Stimulated activated naive CD8-positive, alpha-beta T cell treated with anti-CD3 and anti-CD28 coated beads, Interleukin-15, amount 100 ng/mL, for 72 hours (primary cell): ENCODE measurements at regions not wholly inside any gene's neighbourhood (a gene's known extent, or its start where the extent isn't known, plus 50 kb on each side); places are given as distances from the start of the nearest gene placed in this dataset.

Experiments
- ATAC-seq: fragments of 150-1000 bp; cut with Tn5 transposase; 2 replicates; pipeline ENCODE4 v1.10.0; 2021; ENCODE audit warnings: mild to moderate bottlenecking, moderate library complexity
- DNase-seq, 2 donors: peaks; one replicate each; pipeline ENCODE4 v3.0.0; 2021 to 2022
- H3K27ac Mint-ChIP-seq, 2 donors: one replicate each; pipeline ENCODE4 v1.8.0; 2022; ENCODE audit warnings: mild to moderate bottlenecking in 2 of 2, mixed read lengths in 2 of 2, moderate library complexity in 2 of 2
- H3K27me3 Mint-ChIP-seq: one replicate; pipeline ENCODE4 v1.8.0; 2022; ENCODE audit warnings: mixed read lengths
- H3K4me1 Mint-ChIP-seq: one replicate; pipeline ENCODE4 v1.8.0; 2022; ENCODE audit warnings: mild to moderate bottlenecking, mixed read lengths
- H3K4me3 Mint-ChIP-seq, 2 donors: one replicate each; pipeline ENCODE4 v1.8.0; 2022; ENCODE audit warnings: mild to moderate bottlenecking in 2 of 2, mixed read lengths in 2 of 2, moderate library complexity in 1 of 2
- H3K9me3 Mint-ChIP-seq, 2 donors: one replicate each; pipeline ENCODE4 v1.8.0; 2022; ENCODE audit warnings: mixed read lengths in 2 of 2

GRCh38 chr18:65955747-65956146 is 204.9 kb downstream of the CDH7 start:
- no peaks in the 10 kb centered on the region for H3K4me1 Mint-ChIP-seq
- DNase-seq (no peak), ATAC-seq (no peak)
- no peaks in the 10 kb centered on the region for H3K27me3 Mint-ChIP-seq
- no peak overlapping the region for H3K4me3 Mint-ChIP-seq
- H3K27ac Mint-ChIP-seq, result no peak overlapping the region
- peaks cover 0 to 10% of the 10 kb centered on the region in 2 donors for H3K9me3 Mint-ChIP-seq

GRCh38 chr18:65954372-65954771 is 203.6 kb downstream of the CDH7 start:
- no peak for DNase-seq
- no peaks in the 10 kb centered on the region for H3K4me1 Mint-ChIP-seq
- H3K9me3 Mint-ChIP-seq, result no peaks in the 10 kb centered on the region
- no peak for ATAC-seq
- no peak overlapping the region for H3K27ac Mint-ChIP-seq
- no peaks in the 10 kb centered on the region for H3K27me3 Mint-ChIP-seq
- H3K4me3 Mint-ChIP-seq, result no peak overlapping the region

GRCh38 chr18:65946777-65947176 is 196.0 kb downstream of the CDH7 start:
- H3K4me1 Mint-ChIP-seq, result no peaks in the 10 kb centered on the region
- H3K27me3 Mint-ChIP-seq, result no peaks in the 10 kb centered on the region
- peaks cover 0 to 3% of the 10 kb centered on the region in 2 donors for H3K9me3 Mint-ChIP-seq
- no peak overlapping the region for H3K4me3 Mint-ChIP-seq
- ATAC-seq (no peak), DNase-seq (no peak)
- H3K27ac Mint-ChIP-seq, result no peak overlapping the region

GRCh38 chr18:65943268-65943667 is 192.5 kb downstream of the CDH7 start:
- H3K4me3 Mint-ChIP-seq, result no peak overlapping the region
- peaks cover 0 to 3% of the 10 kb centered on the region in 2 donors for H3K9me3 Mint-ChIP-seq
- no peaks in the 10 kb centered on the region for H3K27me3 Mint-ChIP-seq
- H3K27ac Mint-ChIP-seq, result no peak overlapping the region
- ATAC-seq (no peak), DNase-seq (no peak)
- no peaks in the 10 kb centered on the region for H3K4me1 Mint-ChIP-seq

GRCh38 chr18:65942854-65943253 is 192.0 kb downstream of the CDH7 start:
- Mint-ChIP-seq H3K27me3 (no peaks in the 10 kb centered on the region), H3K4me1 (no peaks in the 10 kb centered on the region), H3K9me3 (peaks cover 0 to 2% of the 10 kb centered on the region in 2 donors), H3K27ac (no peak overlapping the region), H3K4me3 (no peak overlapping the region)
- DNase-seq (no peak), ATAC-seq (no peak)

GRCh38 chr18:65942104-65942503 is 191.3 kb downstream of the CDH7 start:
- Mint-ChIP-seq H3K4me1 (no peaks in the 10 kb centered on the region), H3K27me3 (no peaks in the 10 kb centered on the region), H3K27ac (no peak overlapping the region), H3K9me3 (peaks cover 0 to 5% of the 10 kb centered on the region in 2 donors), H3K4me3 (no peak overlapping the region)
- DNase-seq (no peak), ATAC-seq (no peak)

GRCh38 chr18:65941482-65941881 is 190.7 kb downstream of the CDH7 start:
- H3K4me1 Mint-ChIP-seq, result no peaks in the 10 kb centered on the region
- H3K27me3 Mint-ChIP-seq, result no peaks in the 10 kb centered on the region
- peaks cover 0 to 5% of the 10 kb centered on the region in 2 donors for H3K9me3 Mint-ChIP-seq
- DNase-seq, result no peak
- no peak overlapping the region for H3K27ac Mint-ChIP-seq
- no peak for ATAC-seq
- no peak overlapping the region for H3K4me3 Mint-ChIP-seq
